H1 (cell line): ENCODE measurements at regions not wholly inside any gene's neighbourhood (a gene's known extent, or its start where the extent isn't known, plus 50 kb on each side); places are given as distances from the start of the nearest gene placed in this dataset.

ENCODE experiments used
- CHD7 ChIP-seq: fragments of 300-600 bp; sonication (generic); IDR thresholded peaks from 2 replicates; pipeline ENCODE4 v1.7.1; 2012; ENCODE audit warnings: low read length, moderate library complexity, mild to moderate bottlenecking, inconsistent platforms; ENCODE audit not compliant: insufficient replicate concordance
- TCF12 ChIP-seq: IDR thresholded peaks from 2 replicates; pipeline ENCODE4 v1.6.1; 2011; ENCODE audit warnings: low read depth, mild to moderate bottlenecking, low read length

GRCh38 chr18:64956465-64956864 is 794.3 kb upstream of the CDH7 start (continued):
- TF ChIP-seq CHD7 (no peak), TCF12 (no peak)
- TF ChIP-seq, all 59 proteins: peak for 0
